ENCODE measurements at regions not wholly inside any gene's neighbourhood (a gene's known extent, or its start where the extent isn't known, plus 50 kb on each side); places are given as distances from the start of the nearest gene placed in this dataset.

GRCh38 chr5:88452820-88453219, 184.2 kb upstream of the TMEM161B start:
- no peak for TF ChIP-seq CTCF (IDR thresholded peaks at IDR 0.05)
- no peak for TF ChIP-seq POLR2AphosphoS5 (IDR thresholded peaks at IDR 0.05)
- no peak for TF ChIP-seq POLR2A (IDR thresholded peaks at IDR 0.05)

Data from transverse colon (tissue), 4 donors.